ENCODE measurements at regions not wholly inside any gene's neighbourhood (a gene's known extent, or its start where the extent isn't known, plus 50 kb on each side); places are given as distances from the start of the nearest gene placed in this dataset.

GRCh38 chr16:59236804-59237458, 502.8 kb upstream of the GOT2 start (continued):
- TF ChIP-seq YY1 (IDR thresholded peaks at IDR 0.05), result no peak

- Histone ChIP-seq H3K9ac (ENCODE audit: low read depth in 1 of 2, low read length in 2 of 2) (no peak overlapping the region), H3K27ac (ENCODE audit: low read depth in 1 of 2, low read length in 2 of 2) (no peak overlapping the region), H3K36me3 (ENCODE audit: control insufficient read depth in 4 of 4, insufficient read depth in 3 of 4, low read depth in 1 of 4, low read length in 3 of 4) (no peaks in the 10 kb centered on the region), H3K4me1 (ENCODE audit: control insufficient read depth in 4 of 4, insufficient read depth in 4 of 4, low read length in 3 of 4) (no peaks in the 10 kb centered on the region), H3K9me3 (ENCODE audit: control insufficient read depth in 4 of 4, low read length in 3 of 4) (no peaks in the 10 kb centered on the region), H3K27me3 (ENCODE audit: control insufficient read depth in 4 of 4, insufficient read depth in 4 of 4, low read length in 3 of 4) (no peaks in the 10 kb centered on the region), H3K4me3 (ENCODE audit: low read depth in 1 of 3, low read length in 3 of 3) (no peak overlapping the region)
- DNase-seq (ENCODE audit: low spot score), result no peak
- no peak for TF ChIP-seq RAD21 (IDR thresholded peaks at IDR 0.05)
- WGBS, result 67% methylated on average over 2 of the region's 2 CpGs
These were observed 490.3 kb upstream of the GOT2 start for GRCh38 chr16:59224401-59224800.

- Histone ChIP-seq H3K27ac (ENCODE audit: low read depth in 1 of 2, low read length in 2 of 2) (no peak overlapping the region), H3K36me3 (ENCODE audit: control insufficient read depth in 4 of 4, insufficient read depth in 3 of 4, low read depth in 1 of 4, low read length in 3 of 4) (no peaks in the 10 kb centered on the region), H3K4me3 (ENCODE audit: low read depth in 1 of 3, low read length in 3 of 3) (no peak overlapping the region), H3K9ac (ENCODE audit: low read depth in 1 of 2, low read length in 2 of 2) (no peak overlapping the region), H3K4me1 (ENCODE audit: control insufficient read depth in 4 of 4, insufficient read depth in 4 of 4, low read length in 3 of 4) (no peaks in the 10 kb centered on the region), H3K9me3 (ENCODE audit: control insufficient read depth in 4 of 4, low read length in 3 of 4) (peaks cover 0 to 3% (median 0%) of the 10 kb centered on the region in 4 donors), H3K27me3 (ENCODE audit: control insufficient read depth in 4 of 4, insufficient read depth in 4 of 4, low read length in 3 of 4) (no peaks in the 10 kb centered on the region)
- 69% methylated on average over 1 of the region's 1 CpG for WGBS
- DNase-seq (ENCODE audit: low spot score), result no peak
- TF ChIP-seq JUND (IDR thresholded peaks at IDR 0.05), result no peak
- no peak for TF ChIP-seq EGR1 (IDR thresholded peaks at IDR 0.05; ENCODE audit: low read depth in 2 of 2)
- TF ChIP-seq SP1 (IDR thresholded peaks at IDR 0.05), result no peak
- TF ChIP-seq RAD21 (IDR thresholded peaks at IDR 0.05), result no peak
- no peak for TF ChIP-seq HNF4A (conservative IDR thresholded peaks at IDR 0.05)
- TF ChIP-seq HNF4G (IDR thresholded peaks at IDR 0.05), result no peak
- TF ChIP-seq FOXA1 (IDR thresholded peaks at IDR 0.05), result no peak
- no peak for TF ChIP-seq TAF1 (conservative IDR thresholded peaks at IDR 0.05)
- no peak for TF ChIP-seq GABPA (IDR thresholded peaks at IDR 0.05 in 1 of 2, conservative IDR thresholded peaks at IDR 0.05 in 1 of 2)
- no peak for TF ChIP-seq RXRA (IDR thresholded peaks at IDR 0.05)
- no peak for TF ChIP-seq NR2F2 (IDR thresholded peaks at IDR 0.05)
- TF ChIP-seq YY1 (IDR thresholded peaks at IDR 0.05), result no peak
- no peak for TF ChIP-seq REST (IDR thresholded peaks at IDR 0.05)
- TF ChIP-seq CTCF (IDR thresholded peaks at IDR 0.05; ENCODE audit: low read depth, low read length, missing input control), result no peak
- TF ChIP-seq ZBTB33 (IDR thresholded peaks at IDR 0.05), result no peak
- no peak for TF ChIP-seq MAX (IDR thresholded peaks at IDR 0.05)
These were observed 485.9 kb upstream of the GOT2 start for GRCh38 chr16:59220011-59220410.

All from liver (tissue), 8 donors.